Lower leg skin (tissue), 4 donors: ENCODE measurements at regions not wholly inside any gene's neighbourhood (a gene's known extent, or its start where the extent isn't known, plus 50 kb on each side); places are given as distances from the start of the nearest gene placed in this dataset.

ENCODE experiments used
- DNase-seq, 2 donors: peaks; one replicate each; pipeline ENCODE4 v3.0.0-alpha.2; 2019; ENCODE audit warnings: low spot score in 2 of 2
- H3K4me3 ChIP-seq: fragments of 200-600 bp; sonication (generic); 2 replicates; pipeline ENCODE4 v1.5.1; 2017; ENCODE audit warnings: mild to moderate bottlenecking, low read depth; ENCODE audit not compliant: poor library complexity, severe bottlenecking
- POLR2A ChIP-seq, 2 donors: fragments of 450-650 bp; IDR thresholded peaks; one replicate each; pipeline ENCODE4 v1.6.1; 2016 to 2017; ENCODE audit warnings: antibody characterized with exemption in 2 of 2, mild to moderate bottlenecking in 1 of 2, moderate library complexity in 1 of 2
- WGBS, 2 donors: methylation state at CpG; one replicate each; pipeline ENCODE4 v1.1.5; 2018; 5-methylcytosine and 5-hydroxymethylcytosine counted together
- intact Hi-C: fragments of 100-400 bp; cut with DNase I; formaldehyde crosslinking; loops from one replicate; pipeline ENCODE4 v1.15.0; 2023; ENCODE audit warnings: low total_unique reads
- TF ChIP-seq, protein P1 (sequence below), 3 donors: fragments of 450-650 bp; IDR thresholded peaks; one replicate each; pipeline ENCODE4 v1.5.1; 2016; ENCODE audit warnings: antibody characterized with exemption in 3 of 3, mild to moderate bottlenecking in 3 of 3, moderate library complexity in 2 of 3

DNA sequence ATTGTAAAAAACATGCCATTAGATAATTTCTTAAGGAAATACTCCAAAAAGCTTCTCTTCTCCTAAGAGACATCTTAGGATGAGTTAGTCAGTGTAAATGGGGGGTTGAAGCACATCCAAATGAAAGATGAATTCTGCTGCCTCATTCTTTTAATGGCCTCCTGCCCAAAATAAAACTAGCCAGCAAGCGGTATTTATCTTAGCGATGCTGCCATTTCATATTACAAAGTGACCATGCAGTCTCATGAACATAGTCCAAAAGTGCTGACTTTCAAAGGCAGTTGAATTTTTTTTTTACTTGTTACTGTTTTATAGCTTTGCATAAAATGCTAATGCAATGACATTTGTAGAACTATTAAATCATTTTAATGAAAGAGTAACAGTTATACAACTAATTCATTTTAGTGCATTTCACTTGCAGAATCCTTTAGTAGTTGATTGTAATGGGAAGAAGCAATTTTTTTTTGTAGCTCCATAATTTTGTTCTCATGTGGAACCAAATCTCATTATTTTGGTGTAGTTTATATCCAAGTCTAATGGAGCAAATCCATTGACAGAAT lies 151.5 kb downstream of the CAVIN4 start:
- TF ChIP-seq, protein P1, sequence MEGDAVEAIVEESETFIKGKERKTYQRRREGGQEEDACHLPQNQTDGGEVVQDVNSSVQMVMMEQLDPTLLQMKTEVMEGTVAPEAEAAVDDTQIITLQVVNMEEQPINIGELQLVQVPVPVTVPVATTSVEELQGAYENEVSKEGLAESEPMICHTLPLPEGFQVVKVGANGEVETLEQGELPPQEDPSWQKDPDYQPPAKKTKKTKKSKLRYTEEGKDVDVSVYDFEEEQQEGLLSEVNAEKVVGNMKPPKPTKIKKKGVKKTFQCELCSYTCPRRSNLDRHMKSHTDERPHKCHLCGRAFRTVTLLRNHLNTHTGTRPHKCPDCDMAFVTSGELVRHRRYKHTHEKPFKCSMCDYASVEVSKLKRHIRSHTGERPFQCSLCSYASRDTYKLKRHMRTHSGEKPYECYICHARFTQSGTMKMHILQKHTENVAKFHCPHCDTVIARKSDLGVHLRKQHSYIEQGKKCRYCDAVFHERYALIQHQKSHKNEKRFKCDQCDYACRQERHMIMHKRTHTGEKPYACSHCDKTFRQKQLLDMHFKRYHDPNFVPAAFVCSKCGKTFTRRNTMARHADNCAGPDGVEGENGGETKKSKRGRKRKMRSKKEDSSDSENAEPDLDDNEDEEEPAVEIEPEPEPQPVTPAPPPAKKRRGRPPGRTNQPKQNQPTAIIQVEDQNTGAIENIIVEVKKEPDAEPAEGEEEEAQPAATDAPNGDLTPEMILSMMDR (IDR thresholded peaks at IDR 0.05), result no peak
- TF ChIP-seq POLR2A (IDR thresholded peaks at IDR 0.05), result no peak
- H3K4me3 ChIP-seq, result no peak overlapping the region
- no peak for DNase-seq
- 67 to 69% methylated on average over 2 of the region's 2 CpGs for WGBS, 2 donors
- intact Hi-C loops, result no loop called here

- intact Hi-C loops, result no loop called here
- TF ChIP-seq, protein P1 (IDR thresholded peaks at IDR 0.05), result no peak
- no peak for TF ChIP-seq POLR2A (IDR thresholded peaks at IDR 0.05)
- no peak overlapping the region for H3K4me3 ChIP-seq
- DNase-seq, result no peak
- 37 to 45% methylated on average over 2 of the region's 2 CpGs for WGBS, 2 donors
Measured at GRCh38 chr9:100730086-100730485, 152.2 kb downstream of the CAVIN4 start.

- TF ChIP-seq, protein P1 (IDR thresholded peaks at IDR 0.05), result no peak
- TF ChIP-seq POLR2A (IDR thresholded peaks at IDR 0.05), result no peak
- 92 to 96% methylated on average over 17 to 18 of the region's 18 CpGs for WGBS, 2 donors
- H3K4me3 ChIP-seq, result no peak overlapping the region
- DNase-seq, result no peak
- intact Hi-C loops, result no loop called here
Measured at GRCh38 chr9:100731038-100731556, 153.2 kb downstream of the CAVIN4 start.

DNA sequence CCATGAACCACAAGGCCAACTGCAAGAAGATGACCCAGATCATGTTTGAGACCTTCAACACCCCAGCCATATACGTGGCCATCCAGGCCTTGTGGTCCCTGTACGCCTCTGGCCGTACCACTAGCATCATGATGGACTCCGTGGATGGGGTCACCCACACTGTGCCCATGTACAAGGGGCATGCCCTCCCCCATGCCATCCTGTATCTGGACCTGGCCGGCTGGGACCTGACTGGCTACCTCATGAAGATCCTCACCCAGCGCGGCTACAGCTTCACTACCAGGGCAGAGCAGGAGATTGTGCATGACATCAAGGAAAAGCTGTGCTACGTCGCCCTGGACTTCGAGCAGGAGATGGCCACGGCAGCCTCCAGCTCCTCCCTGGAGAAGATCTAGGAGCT lies 153.7 kb downstream of the CAVIN4 start:
- 98% methylated on average over 6 to 11 of the region's 11 CpGs for WGBS, 2 donors
- TF ChIP-seq POLR2A (IDR thresholded peaks at IDR 0.05), result no peak
- TF ChIP-seq, protein P1 (IDR thresholded peaks at IDR 0.05), result no peak
- DNase-seq, result no peak
- no peak overlapping the region for H3K4me3 ChIP-seq
- intact Hi-C loops, result no loop called here

DNA sequence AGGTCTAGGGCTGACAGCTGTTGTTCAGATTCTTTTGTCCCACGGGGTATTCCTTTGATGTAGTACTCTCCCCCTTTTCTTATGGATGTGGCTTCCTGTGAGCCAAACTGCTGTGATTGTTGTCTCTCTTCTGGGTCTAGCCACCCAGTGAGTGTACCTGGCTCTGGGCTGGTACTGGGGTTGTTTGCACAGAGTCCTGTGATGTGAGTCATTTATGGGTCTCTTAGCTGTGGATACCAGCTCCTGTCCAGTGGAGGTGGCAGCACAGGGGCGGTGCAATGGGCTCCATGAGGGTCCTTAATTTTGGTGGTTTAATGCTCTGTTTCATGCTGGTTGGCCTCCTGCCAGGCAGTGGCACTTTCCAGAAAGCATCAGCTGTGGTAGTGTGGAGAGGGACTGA lies 161.3 kb downstream of the CAVIN4 start:
- DNase-seq, result no peak
- 54 to 56% methylated on average over 2 of the region's 2 CpGs for WGBS, 2 donors

More for the DNA sequence above, 161.3 kb downstream of the CAVIN4 start:
- intact Hi-C loops, result no loop called here
- no peak for TF ChIP-seq POLR2A (IDR thresholded peaks at IDR 0.05)
- TF ChIP-seq, protein P1 (IDR thresholded peaks at IDR 0.05), result no peak
- H3K4me3 ChIP-seq, result no peak overlapping the region
